PC-9 (cell line): ENCODE measurements at regions not wholly inside any gene's neighbourhood (a gene's known extent, or its start where the extent isn't known, plus 50 kb on each side); places are given as distances from the start of the nearest gene placed in this dataset.

Experiments
- CTCF ChIP-seq: fragments of 200-600 bp; sonication (generic); conservative IDR thresholded peaks from 2 replicates; pipeline ENCODE4 v1.6.1; 2017; ENCODE audit warnings: mixed run types, antibody characterized with exemption, mild to moderate bottlenecking, moderate library complexity
- EZH2 ChIP-seq: fragments of 200-600 bp; sonication (generic); IDR thresholded peaks from 2 replicates; pipeline ENCODE4 v1.8.0; 2017; ENCODE audit warnings: antibody characterized with exemption, low read depth

GRCh38 chr3:82376883-82377282 is 615.4 kb upstream of the GBE1 start:
- no peak for TF ChIP-seq CTCF
- TF ChIP-seq EZH2 = no peak
